ENCODE measurements at regions not wholly inside any gene's neighbourhood (a gene's known extent, or its start where the extent isn't known, plus 50 kb on each side); places are given as distances from the start of the nearest gene placed in this dataset.

DNA sequence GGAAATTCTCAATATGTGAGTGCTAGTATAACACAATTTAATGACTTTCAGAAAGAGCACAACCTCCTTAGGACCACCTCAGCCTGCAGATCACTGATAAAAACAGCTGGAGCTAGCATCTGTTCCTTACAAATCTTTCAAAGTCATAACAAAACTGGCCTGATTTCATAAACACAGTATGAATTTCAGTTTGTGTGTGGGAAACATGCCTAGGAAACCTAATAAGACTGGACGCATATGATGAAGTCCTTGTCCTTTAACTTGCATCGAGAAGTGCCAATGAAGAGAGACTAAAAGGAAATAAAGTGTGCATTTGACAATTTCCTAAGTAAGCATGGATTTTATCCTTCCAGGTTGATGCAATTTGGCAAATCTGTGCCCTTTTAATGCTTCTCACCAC is 74.1 kb upstream of the KLHL14 start:
- H4K20me1 ChIP-seq (ENCODE audit: insufficient read depth): no peaks in the 10 kb centered on the region
- ChIA-PET RAD21 (ENCODE audit: low non-redundant PET in 1 of 2, low total read pairs in 2 of 2, uncharacterized antibody in 2 of 2, unreplicated experiment in 2 of 2) (no interaction called here), CTCF (no interaction called here), POLR2A (no interaction called here)
- no peak overlapping the region for H3K4me3 ChIP-seq (replicated peaks in 1 of 2; ENCODE audit: low read depth in 1 of 2, low read length in 2 of 2)
- no TSS peak for BruUV-seq (replicated peaks)
- no peaks in the 10 kb centered on the region for H3K9me2 ChIP-seq (ENCODE audit: insufficient read depth)
- H2AFZ ChIP-seq (ENCODE audit: low read depth, low read length, poor library complexity, severe bottlenecking): no peak overlapping the region
- no peak overlapping the region for H3K9ac ChIP-seq (ENCODE audit: low read length)
- no peaks in the 10 kb centered on the region for H3K79me2 ChIP-seq (ENCODE audit: insufficient read depth, low read length)
- H3K27me3 ChIP-seq (ENCODE audit: insufficient read depth, low read length): no peaks in the 10 kb centered on the region
- no peaks in the 10 kb centered on the region; a peak in 1 of 4 replicates for H3K9me3 ChIP-seq (ENCODE audit: control insufficient read depth in 1 of 2, insufficient read depth in 1 of 2, low read depth in 1 of 2, low read length in 2 of 2)
- no peak overlapping the region for H3K4me2 ChIP-seq (ENCODE audit: low read length)
- no peak for DNase-seq (ENCODE audit: low read depth, low spot score)
- no peak for ATAC-seq
- TF ChIP-seq FOSL1 (IDR thresholded peaks at IDR 0.05; ENCODE audit: low read depth) (no peak), EGR1 (IDR thresholded peaks at IDR 0.05; ENCODE audit: low read depth) (no peak), TCF7L2 (IDR thresholded peaks at IDR 0.05; ENCODE audit: borderline replicate concordance, extremely low read depth, insufficient read depth, insufficient read length) (no peak), ZNF274 (IDR thresholded peaks at IDR 0.05; ENCODE audit: low read depth, low read length) (no peak), EZH2phosphoT487 (IDR thresholded peaks at IDR 0.05; ENCODE audit: borderline replicate concordance) (no peak), POLR2A (IDR thresholded peaks at IDR 0.05; ENCODE audit: borderline replicate concordance, extremely low read depth, insufficient read depth, insufficient read length) (no peak), JUND (IDR thresholded peaks at IDR 0.05) (no peak), SP1 (IDR thresholded peaks at IDR 0.05; ENCODE audit: low read depth) (no peak), YY1 (IDR thresholded peaks at IDR 0.05; ENCODE audit: extremely low read depth, insufficient replicate concordance, low read depth, low read length) (no peak), CTCF (IDR thresholded peaks at IDR 0.05 in 2 of 3, conservative IDR thresholded peaks at IDR 0.05 in 1 of 3; ENCODE audit: borderline replicate concordance in 1 of 3, insufficient read depth in 1 of 3, low read depth in 2 of 3, low read length in 2 of 3) (no peak)
- no peaks in the 10 kb centered on the region for H3K36me3 ChIP-seq (ENCODE audit: control insufficient read depth in 1 of 2, insufficient read depth in 2 of 2, low read length in 2 of 2)
- intact Hi-C loops (cut with micrococcal nuclease): no loop called here
- H3K4me1 ChIP-seq (ENCODE audit: control insufficient read depth in 1 of 2, insufficient read depth in 2 of 2, low read length in 2 of 2): no peaks in the 10 kb centered on the region
- H3K27ac ChIP-seq (ENCODE audit: low read depth, low read length): no peak overlapping the region
